HG03280 (cell line): ENCODE measurements at regions not wholly inside any gene's neighbourhood (a gene's known extent, or its start where the extent isn't known, plus 50 kb on each side); places are given as distances from the start of the nearest gene placed in this dataset.

Experiments used
- ATAC-seq: cut with Tn5 transposase; IDR thresholded peaks from one replicate; pipeline ENCODE4 v1.9.1; 2021; ENCODE audit warnings: mild to moderate bottlenecking, moderate library complexity; ENCODE audit not compliant: unreplicated experiment

DNA sequence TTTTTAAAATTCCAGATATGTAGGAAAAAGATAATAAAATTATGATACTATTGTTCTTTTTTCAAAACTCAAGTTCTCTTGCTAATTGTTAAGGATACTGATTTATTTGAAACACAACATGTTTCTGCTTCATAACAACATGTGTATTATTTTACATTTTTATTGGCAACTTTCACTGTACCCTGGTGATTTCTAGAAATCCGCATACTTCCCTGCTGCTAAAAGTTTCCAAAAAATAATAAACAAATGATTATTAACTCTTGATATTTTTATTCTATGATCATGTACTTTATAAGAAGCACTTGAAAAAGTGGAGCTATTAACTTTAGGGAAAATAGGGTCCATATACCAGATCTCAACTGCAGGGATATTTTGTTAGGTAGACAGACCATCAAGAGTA is 71.2 kb upstream of the HCCS start:
- no peak for ATAC-seq

DNA sequence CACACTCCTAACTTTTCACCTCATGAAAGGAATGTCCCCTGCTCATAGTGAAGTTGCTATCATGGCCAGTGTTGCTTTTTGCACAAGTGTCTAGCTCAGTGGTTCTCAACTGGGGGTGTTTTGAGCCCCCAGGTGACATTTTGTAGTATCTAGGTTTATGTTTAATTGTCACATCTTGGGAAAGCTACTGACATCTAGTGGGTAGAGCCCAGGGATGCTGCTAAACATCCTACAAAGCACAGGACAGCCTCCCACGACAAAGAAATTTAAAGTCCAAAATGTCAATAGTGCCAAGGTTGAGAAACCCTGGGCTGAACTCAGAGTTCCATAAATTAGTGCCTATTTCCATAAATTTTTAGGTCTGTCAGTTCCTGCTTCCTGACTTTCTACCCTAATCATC is 70.7 kb upstream of the HCCS start:
- ATAC-seq = no peak

DNA sequence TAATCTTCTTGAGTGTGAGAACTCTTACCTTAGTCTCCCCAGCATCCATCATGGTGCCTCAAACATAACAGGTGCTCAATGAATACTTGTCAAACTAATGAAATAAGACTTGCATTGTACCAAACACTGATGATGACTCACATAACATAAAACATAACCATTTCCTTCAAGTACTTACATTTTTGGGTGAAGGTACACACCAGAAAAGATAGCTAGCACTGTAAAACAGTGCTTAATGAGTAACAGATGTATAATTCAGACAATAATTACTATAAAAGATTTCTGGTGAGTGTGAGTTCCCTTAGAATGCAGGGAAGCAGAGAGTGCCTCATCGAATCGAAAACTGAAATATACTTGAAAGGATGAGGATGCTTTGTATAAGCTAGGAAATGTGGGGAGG is 70.1 kb upstream of the HCCS start:
- ATAC-seq = no peak

DNA sequence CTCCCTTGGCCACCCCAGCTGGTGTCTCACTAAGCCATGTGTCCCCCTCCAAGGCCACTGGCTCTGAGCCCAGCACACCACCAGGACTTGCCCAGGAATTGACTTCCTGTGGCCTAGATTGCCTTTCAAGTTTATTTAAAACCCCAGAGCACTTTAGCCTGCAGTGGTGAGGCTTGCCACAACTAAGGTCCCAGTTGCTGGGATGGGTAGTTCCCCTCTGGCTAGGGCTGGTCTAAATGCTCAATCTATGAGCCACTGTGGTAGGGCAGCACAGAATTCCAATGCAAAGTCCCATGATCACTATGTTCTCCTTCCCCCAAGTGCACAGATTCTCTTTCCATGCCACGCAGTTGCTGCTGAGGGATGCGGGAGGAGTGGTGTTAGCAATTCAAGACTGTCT is 61.1 kb upstream of the HCCS start:
- ATAC-seq = no peak

DNA sequence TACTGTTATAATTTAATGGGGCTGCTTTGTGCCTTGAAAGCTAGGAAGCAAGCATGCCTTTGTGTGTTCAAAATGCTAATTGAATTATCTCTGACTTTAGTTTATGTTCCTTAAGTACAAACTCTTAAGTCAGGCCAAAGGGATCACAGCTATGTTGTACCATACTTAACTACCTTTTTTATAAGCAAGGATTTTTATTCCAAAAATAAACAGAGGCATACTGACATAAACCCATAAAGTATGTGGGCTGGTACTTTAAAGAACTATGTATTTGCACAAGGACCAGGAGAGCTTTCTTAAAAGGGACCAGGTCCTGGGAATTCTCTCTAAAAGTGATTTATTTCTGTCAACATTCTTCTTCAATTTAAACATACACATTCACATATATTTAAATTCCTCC is 57.8 kb upstream of the HCCS start:
- no peak for ATAC-seq

DNA sequence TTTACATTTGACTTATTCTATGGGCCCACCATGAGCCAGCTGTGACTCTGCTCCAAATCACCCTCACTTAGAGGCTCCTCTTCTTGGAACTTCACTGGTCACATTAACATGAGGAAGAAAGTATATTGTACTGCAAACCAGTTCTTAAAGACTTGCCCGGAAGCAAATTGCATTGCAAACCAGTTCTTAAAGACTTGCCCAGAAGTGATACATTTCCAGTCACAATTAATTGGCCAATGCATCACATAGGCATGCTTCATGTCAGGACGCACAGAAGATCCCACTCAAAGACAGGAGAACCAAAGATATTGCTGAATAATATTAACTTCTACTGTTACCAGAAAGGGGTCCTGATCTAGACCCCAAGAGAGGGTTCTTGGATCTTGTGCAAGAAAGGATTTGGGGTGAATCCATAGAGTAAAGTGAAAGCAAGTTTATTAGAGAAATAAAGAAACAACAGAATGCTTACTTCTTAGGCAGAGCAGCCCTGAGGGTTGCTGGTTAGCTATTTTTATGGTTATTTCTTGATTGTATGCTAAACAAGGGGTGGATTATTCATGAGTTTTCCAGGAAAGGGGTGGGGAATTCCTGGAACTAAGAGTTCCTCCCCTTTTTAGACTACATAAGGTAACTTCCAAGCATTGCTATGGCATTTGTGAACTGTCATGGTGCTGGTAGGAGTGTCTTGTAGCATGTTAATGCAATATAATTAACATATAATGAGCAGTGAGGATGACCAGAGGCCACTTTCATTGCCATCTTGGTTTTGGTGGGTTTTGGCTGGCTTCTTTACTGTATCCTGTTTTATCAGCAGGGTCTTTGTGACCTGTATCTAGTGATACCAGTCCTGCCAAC is 54.6 kb upstream of the HCCS start:
- ATAC-seq = no peak

DNA sequence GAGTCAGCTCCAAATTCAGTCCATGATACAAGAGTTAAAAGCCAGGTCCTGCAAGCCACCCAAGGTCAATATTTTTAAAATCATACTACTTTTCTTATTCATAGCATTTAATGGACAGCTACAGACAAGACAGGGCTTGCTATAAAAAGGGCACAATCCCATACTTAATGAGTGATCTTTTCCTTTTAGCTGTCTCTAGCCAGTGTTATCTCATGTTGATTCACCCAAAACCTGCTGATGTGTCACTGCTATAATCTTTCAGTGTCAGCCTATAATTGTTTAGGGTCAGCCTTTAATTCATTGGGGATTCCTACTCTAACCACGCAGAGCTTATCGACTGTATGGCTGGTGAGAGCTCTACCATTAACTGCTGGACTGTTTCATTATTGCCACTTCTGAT is 51.2 kb upstream of the HCCS start:
- no peak for ATAC-seq
